Stimulated activated effector memory CD8-positive, alpha-beta T cell treated with anti-CD3 and anti-CD28 coated beads, Interleukin-12 subunit alpha, Interleukin-12 subunit beta, amount 100 ng/mL, for 72 hours (primary cell): ENCODE measurements at regions not wholly inside any gene's neighbourhood (a gene's known extent, or its start where the extent isn't known, plus 50 kb on each side); places are given as distances from the start of the nearest gene placed in this dataset.

Experiments used
- ATAC-seq: fragments of 150-1000 bp; cut with Tn5 transposase; 2 replicates; pipeline ENCODE4 v1.10.0; 2021
- DNase-seq, 2 donors: peaks; one replicate each; pipeline ENCODE4 v3.0.0; 2021 to 2022; ENCODE audit warnings: low spot score in 2 of 2
- H3K27ac Mint-ChIP-seq: one replicate; pipeline ENCODE4 v1.8.0; 2022; ENCODE audit warnings: mild to moderate bottlenecking, mixed read lengths
- H3K36me3 Mint-ChIP-seq: one replicate; pipeline ENCODE4 v1.8.0; 2022; ENCODE audit warnings: mild to moderate bottlenecking, mixed read lengths
- H3K4me1 Mint-ChIP-seq: one replicate; pipeline ENCODE4 v1.8.0; 2022; ENCODE audit warnings: mixed read lengths
- H3K4me3 Mint-ChIP-seq: one replicate; pipeline ENCODE4 v1.8.0; 2022; ENCODE audit warnings: mild to moderate bottlenecking, mixed read lengths
- H3K9me3 Mint-ChIP-seq: one replicate; pipeline ENCODE4 v1.8.0; 2022; ENCODE audit warnings: mixed read lengths

- Mint-ChIP-seq H3K4me1 (no peaks in the 10 kb centered on the region), H3K4me3 (no peak overlapping the region), H3K27ac (no peak overlapping the region), H3K9me3 (peaks cover 15% of the 10 kb centered on the region), H3K36me3 (peaks cover 20% of the 10 kb centered on the region)
- ATAC-seq = no peak
- peak in 1 of 2 donors; percentile 8 for DNase-seq
These were observed 695.3 kb downstream of the TBC1D22A start for GRCh38 chr22:47457509-47458300.

GRCh38 chr22:47457021-47457420, 694.6 kb downstream of the TBC1D22A start:
- Mint-ChIP-seq H3K36me3 (peaks cover 20% of the 10 kb centered on the region), H3K4me1 (no peaks in the 10 kb centered on the region), H3K4me3 (no peak overlapping the region), H3K9me3 (peaks cover 15% of the 10 kb centered on the region), H3K27ac (no peak overlapping the region)
- DNase-seq = no peak
- ATAC-seq = no peak

DNA sequence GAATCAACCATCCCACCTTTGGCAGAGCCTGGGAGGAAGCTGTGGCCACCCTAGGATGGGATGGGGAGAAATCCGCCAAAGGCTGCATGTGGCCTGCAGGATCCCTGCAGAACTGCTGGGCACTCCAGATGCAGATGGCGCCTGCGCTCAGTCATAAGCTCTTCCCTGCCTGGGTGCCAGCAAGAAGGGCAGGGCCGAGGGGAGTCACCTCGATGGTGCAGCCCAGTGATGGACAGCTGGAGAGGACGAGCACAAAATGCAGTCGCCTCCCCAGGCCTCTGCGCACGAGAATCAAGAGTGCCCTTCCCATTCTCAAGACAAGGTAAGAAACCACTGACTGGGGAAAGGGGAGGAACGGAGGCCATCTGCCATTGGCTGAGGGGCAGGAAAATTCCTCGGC, 693.6 kb downstream of the TBC1D22A start:
- DNase-seq = peak in 1 of 2 donors; percentile 10
- Mint-ChIP-seq H3K27ac (no peak overlapping the region), H3K9me3 (peaks cover 15% of the 10 kb centered on the region), H3K4me1 (no peaks in the 10 kb centered on the region), H3K36me3 (peaks cover 15% of the 10 kb centered on the region), H3K4me3 (no peak overlapping the region)
- ATAC-seq = no peak

GRCh38 chr22:47453049-47453448, 690.6 kb downstream of the TBC1D22A start:
- no peak overlapping the region for H3K4me3 Mint-ChIP-seq
- DNase-seq = peak in 1 of 2 donors; percentile 26
- H3K27ac Mint-ChIP-seq = no peak overlapping the region
- H3K9me3 Mint-ChIP-seq = peaks cover 15% of the 10 kb centered on the region
- peaks cover 12% of the 10 kb centered on the region for H3K36me3 Mint-ChIP-seq
- ATAC-seq = no peak
- no peaks in the 10 kb centered on the region for H3K4me1 Mint-ChIP-seq

- H3K9me3 Mint-ChIP-seq = peaks cover 15% of the 10 kb centered on the region
- no peak for ATAC-seq
- no peak overlapping the region for H3K27ac Mint-ChIP-seq
- H3K4me1 Mint-ChIP-seq = no peaks in the 10 kb centered on the region
- peaks cover 12% of the 10 kb centered on the region for H3K36me3 Mint-ChIP-seq
- no peak overlapping the region for H3K4me3 Mint-ChIP-seq
- DNase-seq = peak in 1 of 2 donors; percentile 45
These were observed 689.7 kb downstream of the TBC1D22A start for GRCh38 chr22:47452184-47452583.

DNA sequence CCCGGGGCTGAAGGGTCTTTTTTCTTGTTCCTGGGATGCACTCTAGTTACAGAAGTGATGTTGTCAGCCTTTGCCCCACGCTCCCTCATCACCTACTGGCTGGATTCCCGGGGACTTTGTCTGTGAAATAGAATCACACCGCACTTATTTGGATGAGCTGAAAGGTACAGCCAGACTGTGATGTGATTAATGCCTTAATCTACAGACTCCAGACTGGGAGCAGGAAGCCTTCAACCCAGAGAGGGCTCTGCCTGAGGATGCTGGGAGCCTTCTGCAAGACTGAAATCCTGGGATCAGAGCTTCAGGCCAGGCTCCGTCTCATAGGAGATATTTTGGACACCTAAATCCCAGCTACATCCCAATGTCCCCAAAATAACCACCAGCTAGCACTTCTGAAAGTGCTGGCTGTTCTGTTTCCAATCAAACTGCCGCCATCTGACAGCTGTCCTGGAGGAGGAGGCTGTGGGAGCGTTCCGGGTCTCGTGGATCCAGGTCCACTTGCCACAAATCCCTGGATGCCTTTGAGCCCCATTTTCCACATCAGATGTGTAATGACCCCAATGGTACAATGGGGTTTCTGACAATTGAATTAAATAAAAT, 688.5 kb downstream of the TBC1D22A start:
- Mint-ChIP-seq H3K9me3 (peaks cover 15% of the 10 kb centered on the region), H3K4me1 (no peaks in the 10 kb centered on the region), H3K27ac (no peak overlapping the region), H3K4me3 (no peak overlapping the region), H3K36me3 (peaks cover 12% of the 10 kb centered on the region)
- DNase-seq (no peak), ATAC-seq (no peak)

GRCh38 chr22:47449508-47450270, 687.2 kb downstream of the TBC1D22A start:
- peaks cover 10% of the 10 kb centered on the region for H3K4me1 Mint-ChIP-seq
- peaks cover 10% of the 10 kb centered on the region for H3K9me3 Mint-ChIP-seq
- DNase-seq (no peak), ATAC-seq (no peak)
- no peak overlapping the region for H3K4me3 Mint-ChIP-seq
- no peak overlapping the region for H3K27ac Mint-ChIP-seq
- peaks cover 15% of the 10 kb centered on the region for H3K36me3 Mint-ChIP-seq

GRCh38 chr22:47448231-47449223, 686.1 kb downstream of the TBC1D22A start:
- no peak overlapping the region for H3K27ac Mint-ChIP-seq
- no peak for ATAC-seq

DNA sequence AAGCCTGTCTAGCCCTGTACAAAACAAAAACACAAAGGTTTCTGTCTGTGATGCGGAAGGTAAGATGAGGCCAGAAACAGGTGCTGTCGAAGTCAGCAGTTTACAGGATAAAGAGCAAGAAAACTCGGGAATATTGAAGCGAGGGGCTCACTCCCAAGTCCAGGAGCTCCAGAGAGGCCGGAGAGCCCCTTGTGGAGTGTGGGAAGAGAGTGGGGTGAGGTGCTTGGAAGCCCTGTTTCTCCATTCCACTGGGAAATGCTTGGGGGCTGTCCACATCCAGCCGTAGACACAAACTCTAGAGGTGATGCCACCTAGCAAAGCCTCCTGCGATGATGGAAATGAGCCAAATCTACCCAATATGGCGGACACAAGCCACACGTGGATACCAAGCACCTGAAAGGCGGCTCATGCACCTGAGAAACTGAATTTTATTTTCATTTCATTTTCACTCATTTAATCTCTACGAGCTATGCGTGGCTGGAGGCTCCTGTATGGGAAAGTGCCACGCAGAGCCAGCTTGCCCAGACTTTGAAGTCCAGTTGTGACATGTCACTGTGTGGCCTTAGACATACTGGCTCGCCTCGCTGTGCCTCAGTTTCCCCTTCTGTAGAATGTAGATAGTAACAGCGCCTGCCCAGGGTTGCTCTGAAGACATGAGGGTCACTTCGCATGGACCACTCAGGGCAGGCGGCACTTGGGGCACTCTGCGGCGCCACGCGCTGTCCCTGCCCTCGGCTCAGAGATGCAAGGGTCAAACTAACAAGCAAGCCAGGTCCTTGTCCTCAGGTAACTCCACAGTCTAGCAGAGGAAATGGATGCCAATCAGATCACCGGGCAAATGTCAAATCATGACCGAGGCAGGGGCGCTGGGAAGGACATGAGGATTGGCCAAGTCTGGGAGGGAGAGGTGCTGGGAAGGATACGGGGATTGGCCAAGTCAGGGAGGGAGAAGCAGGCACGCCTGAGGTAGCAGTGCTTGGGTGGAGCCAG, 684.7 kb downstream of the TBC1D22A start:
- no peak for DNase-seq
- Mint-ChIP-seq H3K4me1 (peaks cover 10% of the 10 kb centered on the region), H3K4me3 (no peak overlapping the region)

More at GRCh38 chr22:47448231-47449223, 686.1 kb downstream of the TBC1D22A start:
- peaks cover 10% of the 10 kb centered on the region for H3K4me1 Mint-ChIP-seq
- no peak overlapping the region for H3K4me3 Mint-ChIP-seq
- H3K9me3 Mint-ChIP-seq = peaks cover 4% of the 10 kb centered on the region
- no peak for DNase-seq
- peaks cover 6% of the 10 kb centered on the region for H3K36me3 Mint-ChIP-seq

GRCh38 chr22:47446331-47446730, 683.9 kb downstream of the TBC1D22A start:
- peaks cover 10% of the 10 kb centered on the region for H3K4me1 Mint-ChIP-seq
- ATAC-seq (no peak), DNase-seq (no peak)
- peaks cover 11% of the 10 kb centered on the region for H3K9me3 Mint-ChIP-seq
- H3K36me3 Mint-ChIP-seq = peaks cover 6% of the 10 kb centered on the region
- H3K4me3 Mint-ChIP-seq = no peak overlapping the region
- H3K27ac Mint-ChIP-seq = no peak overlapping the region

More for the DNA sequence above, 684.7 kb downstream of the TBC1D22A start:
- Mint-ChIP-seq H3K36me3 (peaks cover 6% of the 10 kb centered on the region), H3K27ac (no peak overlapping the region), H3K9me3 (peaks cover 7% of the 10 kb centered on the region)
- no peak for ATAC-seq

- H3K4me3 Mint-ChIP-seq = no peak overlapping the region
- H3K27ac Mint-ChIP-seq = no peak overlapping the region
- H3K36me3 Mint-ChIP-seq = peaks cover 6% of the 10 kb centered on the region
- ATAC-seq (no peak), DNase-seq (no peak)
- peaks cover 10% of the 10 kb centered on the region for H3K4me1 Mint-ChIP-seq
- H3K9me3 Mint-ChIP-seq = peaks cover 11% of the 10 kb centered on the region
These were observed 683.4 kb downstream of the TBC1D22A start for GRCh38 chr22:47445716-47446290.

- DNase-seq (no peak), ATAC-seq (no peak)
- peak overlapping the region; percentile 20 for H3K27ac Mint-ChIP-seq
- H3K4me1 Mint-ChIP-seq = peaks cover 10% of the 10 kb centered on the region
- H3K9me3 Mint-ChIP-seq = peaks cover 11% of the 10 kb centered on the region
- H3K36me3 Mint-ChIP-seq = peaks cover 6% of the 10 kb centered on the region
- no peak overlapping the region for H3K4me3 Mint-ChIP-seq
These were observed 682.8 kb downstream of the TBC1D22A start for GRCh38 chr22:47445212-47445611.

- H3K4me1 Mint-ChIP-seq = peaks cover 10% of the 10 kb centered on the region
- no peak overlapping the region for H3K4me3 Mint-ChIP-seq
- ATAC-seq (no peak), DNase-seq (no peak)
- H3K36me3 Mint-ChIP-seq = peaks cover 6% of the 10 kb centered on the region
- H3K9me3 Mint-ChIP-seq = peaks cover 11% of the 10 kb centered on the region
- peak overlapping the region; percentile 20 for H3K27ac Mint-ChIP-seq
These were observed 682.3 kb downstream of the TBC1D22A start for GRCh38 chr22:47444746-47445065.
